Urinary bladder (tissue), 3 donors: ENCODE measurements at regions not wholly inside any gene's neighbourhood (a gene's known extent, or its start where the extent isn't known, plus 50 kb on each side); places are given as distances from the start of the nearest gene placed in this dataset.
"Not testable (repeated sequence)": the region's sequence is repeated elsewhere in the genome, so short reads cannot be mapped to it uniquely, and the experiment has no call there.

Experiments
- DNase-seq: peaks from one replicate; pipeline ENCODE4 v3.0.0-alpha.2; 2015; ENCODE audit errors: extremely low spot score
- H3K27ac ChIP-seq: one replicate; pipeline ENCODE4 v1.5.1; 2013; ENCODE audit warnings: low read depth, mild to moderate bottlenecking, moderate library complexity
- H3K36me3 ChIP-seq: one replicate; pipeline ENCODE4 v1.6.1; 2013; ENCODE audit warnings: mild to moderate bottlenecking, moderate library complexity; ENCODE audit not compliant: insufficient read depth
- H3K4me1 ChIP-seq: one replicate; pipeline ENCODE4 v1.6.1; 2013; ENCODE audit warnings: mild to moderate bottlenecking, moderate library complexity; ENCODE audit not compliant: insufficient read depth
- H3K4me3 ChIP-seq: one replicate; pipeline ENCODE4 v1.5.1; 2013; ENCODE audit warnings: low read depth, low read length
- WGBS: extraction: QIAGEN DNeasy Blood & Tissue Kit; methylation state at CpG from one replicate; pipeline ENCODE4 v1.1.7; 2013; 5-methylcytosine and 5-hydroxymethylcytosine counted together
- donor health status: healthy with polysubstance abuse.
- donor health status: healthy.

- no peak overlapping the region for H3K4me3 ChIP-seq
- H3K27ac ChIP-seq, result no peak overlapping the region
- no peaks in the 10 kb centered on the region for H3K4me1 ChIP-seq
- 95% methylated on average over 2 of the region's 2 CpGs for WGBS
- DNase-seq, result no peak
- no peaks in the 10 kb centered on the region for H3K36me3 ChIP-seq
These were observed 192.6 kb upstream of the IL12B start for GRCh38 chr5:159522841-159523240.

- not testable (repeated sequence) for H3K27ac ChIP-seq, H3K36me3 ChIP-seq, H3K4me3 ChIP-seq, H3K4me1 ChIP-seq, DNase-seq
- WGBS, result 87% methylated on average over 2 of the region's 2 CpGs
These were observed 194.0 kb upstream of the IL12B start for GRCh38 chr5:159524279-159524678.

- H3K27ac ChIP-seq, result no peak overlapping the region
- no peak overlapping the region for H3K4me3 ChIP-seq
- 40% methylated on average over 4 of the region's 4 CpGs for WGBS
These were observed 194.8 kb upstream of the IL12B start for GRCh38 chr5:159525117-159525516.

GRCh38 chr5:159527546-159528254 lies 197.4 kb upstream of the IL12B start:
- DNase-seq, result no peak

More at GRCh38 chr5:159525117-159525516, 194.8 kb upstream of the IL12B start:
- no peak for DNase-seq
- Histone ChIP-seq H3K4me1 (no peaks in the 10 kb centered on the region), H3K36me3 (no peaks in the 10 kb centered on the region)

GRCh38 chr5:159531554-159532105 lies 201.3 kb upstream of the IL12B start:
- Histone ChIP-seq H3K4me1 (no peaks in the 10 kb centered on the region), H3K36me3 (no peaks in the 10 kb centered on the region), H3K4me3 (no peak overlapping the region), H3K27ac (no peak overlapping the region)
- no peak for DNase-seq

More at GRCh38 chr5:159527546-159528254, 197.4 kb upstream of the IL12B start:
- Histone ChIP-seq H3K4me3 (no peak overlapping the region), H3K36me3 (no peaks in the 10 kb centered on the region), H3K27ac (no peak overlapping the region), H3K4me1 (no peaks in the 10 kb centered on the region)
- 82% methylated on average over 4 of the region's 4 CpGs for WGBS

- no peak for DNase-seq
- Histone ChIP-seq H3K27ac (no peak overlapping the region), H3K36me3 (no peaks in the 10 kb centered on the region), H3K4me3 (no peak overlapping the region), H3K4me1 (no peaks in the 10 kb centered on the region)
- 59% methylated on average over 6 of the region's 6 CpGs for WGBS
These were observed 202.9 kb upstream of the IL12B start for GRCh38 chr5:159533197-159533596.

- no peak for DNase-seq
- WGBS, result 85% methylated on average over 3 of the region's 3 CpGs
- Histone ChIP-seq H3K27ac (no peak overlapping the region), H3K4me3 (no peak overlapping the region), H3K36me3 (no peaks in the 10 kb centered on the region), H3K4me1 (no peaks in the 10 kb centered on the region)
These were observed 205.9 kb upstream of the IL12B start for GRCh38 chr5:159536166-159536565.

GRCh38 chr5:159536646-159537045 lies 206.4 kb upstream of the IL12B start:
- 84% methylated on average over 8 of the region's 8 CpGs for WGBS
- H3K36me3 ChIP-seq, result no peaks in the 10 kb centered on the region

GRCh38 chr5:159539678-159540077 lies 209.4 kb upstream of the IL12B start:
- Histone ChIP-seq H3K4me3 (no peak overlapping the region), H3K36me3 (no peaks in the 10 kb centered on the region), H3K4me1 (no peaks in the 10 kb centered on the region), H3K27ac (no peak overlapping the region)
- WGBS, result 89% methylated on average over 4 of the region's 4 CpGs
- no peak for DNase-seq

More at GRCh38 chr5:159536646-159537045, 206.4 kb upstream of the IL12B start:
- Histone ChIP-seq H3K4me3 (no peak overlapping the region), H3K4me1 (no peaks in the 10 kb centered on the region), H3K27ac (no peak overlapping the region)
- DNase-seq, result no peak

- 89% methylated on average over 1 of the region's 1 CpG for WGBS
- no peak overlapping the region for H3K27ac ChIP-seq
These were observed 213.0 kb upstream of the IL12B start for GRCh38 chr5:159543326-159543725.

GRCh38 chr5:159545156-159545555 lies 214.9 kb upstream of the IL12B start:
- Histone ChIP-seq H3K36me3 (no peaks in the 10 kb centered on the region), H3K27ac (no peak overlapping the region), H3K4me3 (no peak overlapping the region), H3K4me1 (no peaks in the 10 kb centered on the region)
- DNase-seq, result no peak
- 76% methylated on average over 1 of the region's 1 CpG for WGBS

More at GRCh38 chr5:159543326-159543725, 213.0 kb upstream of the IL12B start:
- Histone ChIP-seq H3K36me3 (no peaks in the 10 kb centered on the region), H3K4me3 (no peak overlapping the region), H3K4me1 (no peaks in the 10 kb centered on the region)
- DNase-seq, result no peak

- DNase-seq, result no peak
- no peaks in the 10 kb centered on the region for H3K4me1 ChIP-seq
- no peak overlapping the region for H3K27ac ChIP-seq
- no peak overlapping the region for H3K4me3 ChIP-seq
- WGBS, result 66% methylated on average over 3 of the region's 3 CpGs
- no peaks in the 10 kb centered on the region for H3K36me3 ChIP-seq
These were observed 217.3 kb upstream of the IL12B start for GRCh38 chr5:159547466-159548195.

- WGBS, result 63% methylated on average over 3 of the region's 3 CpGs
- Histone ChIP-seq H3K36me3 (no peaks in the 10 kb centered on the region), H3K4me3 (no peak overlapping the region), H3K4me1 (no peaks in the 10 kb centered on the region), H3K27ac (no peak overlapping the region)
- DNase-seq, result no peak
These were observed 218.2 kb upstream of the IL12B start for GRCh38 chr5:159548517-159548916.

- no peak for DNase-seq
- H3K4me1 ChIP-seq, result no peaks in the 10 kb centered on the region
- H3K27ac ChIP-seq, result no peak overlapping the region
- no peaks in the 10 kb centered on the region for H3K36me3 ChIP-seq
- WGBS, result 54% methylated on average over 1 of the region's 1 CpG
- H3K4me3 ChIP-seq, result no peak overlapping the region
These were observed 218.8 kb upstream of the IL12B start for GRCh38 chr5:159549046-159549445.
